Endothelial cell of umbilical vein (primary cell): ENCODE measurements at regions not wholly inside any gene's neighbourhood (a gene's known extent, or its start where the extent isn't known, plus 50 kb on each side); places are given as distances from the start of the nearest gene placed in this dataset.
A peak's percentile ranks its signal among the peaks of the same experiment; 100 is the strongest.

Source experiments
- BruUV-seq: library from RNA; stranded (reverse); fragments of 400-500 nt; replicated peaks from 2 replicates; lab custom pipeline; 2021; lab: Mats Ljungman, UMichigan
- CTCF ChIA-PET: fragments of 300-600, 350-600 bp; sonication (Branson Sonifier 250); formaldehyde crosslinking; loops from one replicate; lab custom pipeline; 2021; ENCODE audit warnings: antibody characterized with exemption, inconsistent platforms; lab: Charles Lee
- POLR2A ChIA-PET: fragments of 300-600, 350-600 bp; sonication (Branson Sonifier 250); formaldehyde crosslinking; loops from one replicate; lab custom pipeline; 2021; ENCODE audit warnings: antibody characterized with exemption, inconsistent platforms; lab: Charles Lee
- DNase-seq: peaks from one replicate; pipeline ENCODE4 v3.0.0-alpha.2; 2011; ENCODE audit warnings: low read depth, low spot score
- FAIRE-seq: peaks from 2 replicates; lab custom pipeline; 2011; peaks lifted over from hg19 to GRCh38; lab: Jason Lieb, UNC
- H2AFZ ChIP-seq: 2 replicates; pipeline ENCODE4 v1.6.0; 2012; ENCODE audit warnings: low read depth, low read length, control low read depth, inconsistent platforms
- H3K27ac ChIP-seq: 2 replicates; pipeline ENCODE4 v1.5.1; 2011; ENCODE audit warnings: low read depth, mild to moderate bottlenecking, control low read depth, low read length, moderate library complexity; ENCODE audit not compliant: insufficient read depth
- H3K27me3 ChIP-seq, 2 experiments: 2 replicates each; pipeline versions ENCODE4 v1.6.0 to v1.6.1; 2011; ENCODE audit warnings: low read length in 2 of 2, mixed read lengths in 1 of 2; ENCODE audit not compliant: control insufficient read depth in 2 of 2, insufficient read depth in 2 of 2
- H3K36me3 ChIP-seq, 2 experiments: 2 replicates in 1 of 2; 3 replicates in 1 of 2; pipeline ENCODE4 v1.5.1; 2011; ENCODE audit warnings: low read length in 2 of 2, mild to moderate bottlenecking in 1 of 2, moderate library complexity in 1 of 2; ENCODE audit not compliant: control insufficient read depth in 2 of 2, insufficient read depth in 2 of 2; ENCODE audit errors: extremely low read depth in 1 of 2
- H3K4me1 ChIP-seq: 3 replicates; pipeline ENCODE4 v1.5.1; 2011; ENCODE audit warnings: mild to moderate bottlenecking, low read length; ENCODE audit not compliant: control insufficient read depth, insufficient read depth; ENCODE audit errors: extremely low read depth
- H3K4me2 ChIP-seq: 2 replicates; pipeline ENCODE4 v1.6.1; 2011; ENCODE audit warnings: low read length, control low read depth, mixed read lengths; ENCODE audit not compliant: insufficient read depth
- H3K4me3 ChIP-seq, 3 experiments: fragments of 200-600 bp in 1 of 3; sonication (generic), shearing (Covaris generic) in 1 of 3; replicated peaks in 1 of 3; 2 replicates each; pipeline ENCODE4 v1.5.1; 2011 to 2016; ENCODE audit warnings: control low read depth in 3 of 3, low read length in 3 of 3, mild to moderate bottlenecking in 2 of 3, inconsistent platforms in 1 of 3, low read depth in 1 of 3, moderate library complexity in 1 of 3; ENCODE audit not compliant: insufficient read depth in 1 of 3
- H3K79me2 ChIP-seq: 2 replicates; pipeline ENCODE4 v1.6.0; 2012; ENCODE audit warnings: low read length, inconsistent platforms; ENCODE audit not compliant: control insufficient read depth, insufficient read depth
- H3K9ac ChIP-seq: replicated peaks from 2 replicates; pipeline ENCODE3; 2011; ENCODE audit warnings: low read length, control low read depth; ENCODE audit not compliant: insufficient read depth; ENCODE audit errors: extremely low read depth
- H3K9me1 ChIP-seq: replicated peaks from 3 replicates; pipeline ENCODE4 v1.6.0; 2011; ENCODE audit warnings: mild to moderate bottlenecking, low read length; ENCODE audit not compliant: control insufficient read depth, insufficient read depth; ENCODE audit errors: extremely low read depth
- H3K9me3 ChIP-seq: replicated peaks from 2 replicates; pipeline ENCODE4 v1.5.1; 2012; ENCODE audit warnings: low read length, inconsistent platforms; ENCODE audit not compliant: control insufficient read depth, insufficient read depth
- H4K20me1 ChIP-seq: replicated peaks from 2 replicates; pipeline ENCODE3; 2011; ENCODE audit warnings: mild to moderate bottlenecking, low read length; ENCODE audit not compliant: control insufficient read depth, insufficient read depth; ENCODE audit errors: extremely low read depth
- CTCF ChIP-seq, 2 donors: IDR thresholded peaks; 1 replicate in 1 of 2; 2 replicates in 1 of 2; pipeline ENCODE4 v1.5.1; 2011; ENCODE audit warnings: low read length in 2 of 2, mild to moderate bottlenecking in 2 of 2, moderate library complexity in 2 of 2, control low read depth in 1 of 2, inconsistent platforms in 1 of 2, low read depth in 1 of 2; ENCODE audit not compliant: insufficient read depth in 1 of 2; ENCODE audit errors: extremely low read depth in 1 of 2
- EZH2 ChIP-seq: IDR thresholded peaks from 2 replicates; pipeline ENCODE4 v1.6.1; 2012; ENCODE audit warnings: borderline replicate concordance, low read depth, mild to moderate bottlenecking, moderate library complexity, low read length, inconsistent platforms; ENCODE audit not compliant: severe bottlenecking
- FOS ChIP-seq: IDR thresholded peaks from 2 replicates; pipeline ENCODE4 v1.6.1; 2011; ENCODE audit warnings: mild to moderate bottlenecking, low read length, moderate library complexity, borderline replicate concordance; ENCODE audit not compliant: insufficient read depth
- GATA2 ChIP-seq: IDR thresholded peaks from 2 replicates; pipeline ENCODE4 v1.7.0; 2011; ENCODE audit warnings: low read depth, mild to moderate bottlenecking, moderate library complexity, mixed read lengths, low read length; ENCODE audit not compliant: insufficient read length, insufficient read depth
- JUN ChIP-seq: IDR thresholded peaks from 2 replicates; pipeline ENCODE4 v1.6.1; 2011; ENCODE audit warnings: borderline replicate concordance, low read depth; ENCODE audit not compliant: insufficient read length, insufficient read depth
- MYC ChIP-seq: IDR thresholded peaks from one replicate; pipeline ENCODE4 v1.6.1; 2011; ENCODE audit warnings: mild to moderate bottlenecking, low read depth, low read length
- dilution Hi-C: fragments of 300-500 bp; cut with MboI; formaldehyde crosslinking; loops from one replicate; pipeline ENCODE4 v1.15.0; 2019; ENCODE audit warnings: low sequenced_read_pairs; ENCODE audit not compliant: extremely low pct_ligation_motif_present
- intact Hi-C: fragments of 100-400 bp; cut with micrococcal nuclease; formaldehyde crosslinking; loops from one replicate; pipeline ENCODE4 v1.10.0; 2022
- TF ChIP-seq, protein P1 (sequence below): IDR thresholded peaks from 2 replicates; pipeline ENCODE4 v1.6.1; 2011; ENCODE audit not compliant: insufficient read depth, insufficient read length

GRCh38 chr1:82090104-82090503 is 289.4 kb downstream of the ADGRL2 start:
- ChIA-PET CTCF (interaction anchor here (0.6 to 2.9 kb wide), 13 partner anchors 10 to 669 kb away, joined by 3 to 17 read pairs (median 4); partner anchors contain the start of gene ADGRL2), POLR2A (no interaction called here)
- dilution Hi-C loops (no loop called here), intact Hi-C loops (no loop called here)
- DNase-seq (peak; percentile 15), FAIRE-seq (no peak)
- Histone ChIP-seq H3K9me1 (no peaks in the 10 kb centered on the region), H3K9ac (no peak overlapping the region), H2AFZ (no peak overlapping the region), H3K4me1 (no peaks in the 10 kb centered on the region), H3K27ac (no peak overlapping the region), H3K4me2 (no peak overlapping the region), H3K27me3 (no peaks in the 10 kb centered on the region), H3K9me3 (no peaks in the 10 kb centered on the region), H3K4me3 (no peak overlapping the region), H4K20me1 (no peaks in the 10 kb centered on the region), H3K36me3 (no peaks in the 10 kb centered on the region), H3K79me2 (no peaks in the 10 kb centered on the region)
- BruUV-seq, result no TSS peak
- no peak for TF ChIP-seq JUN
- TF ChIP-seq CTCF (IDR thresholded peaks at IDR 0.05; ENCODE audit: extremely low read depth in 1 of 2, insufficient read depth in 1 of 2, low read depth in 1 of 2, low read length in 2 of 2), result peak in 1 of 2 donors; percentile 20
- TF ChIP-seq FOS, result no peak
- no peak for TF ChIP-seq MYC

DNA sequence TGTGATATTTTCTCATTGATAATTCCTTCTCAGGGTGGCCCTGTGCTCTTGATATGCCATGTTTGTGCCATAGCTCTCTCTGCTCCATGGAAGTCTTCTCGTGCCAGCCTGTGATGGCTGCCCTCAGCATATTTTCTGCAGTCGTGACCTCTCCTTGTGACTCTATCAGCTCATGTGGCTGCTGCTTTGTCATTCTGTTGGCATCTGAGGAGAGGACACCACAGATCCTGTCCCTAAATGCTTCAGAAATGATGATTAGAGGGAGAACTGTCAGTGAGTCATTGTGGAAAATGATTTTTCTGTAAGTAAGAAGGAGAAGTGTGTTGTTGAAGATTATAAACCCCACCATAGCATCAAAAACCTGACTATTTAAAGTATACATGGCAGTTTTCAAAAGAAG is 286.0 kb downstream of the ADGRL2 start:
- no peaks in the 10 kb centered on the region for H3K36me3 ChIP-seq
- H3K27me3 ChIP-seq, result no peaks in the 10 kb centered on the region
- H3K4me3 ChIP-seq, result no peak overlapping the region
- no peaks in the 10 kb centered on the region for H3K9me3 ChIP-seq
- no peak overlapping the region for H3K4me2 ChIP-seq
- no peaks in the 10 kb centered on the region for H3K9me1 ChIP-seq
- no peak overlapping the region for H3K9ac ChIP-seq
- CTCF ChIA-PET, result interaction anchor here (1.1 kb wide), 1 partner anchor 9 kb away, joined by 3 read pairs; no protein-coding TSS in a partner anchor
- no peak for FAIRE-seq
- no peak for DNase-seq
- no peak overlapping the region for H3K27ac ChIP-seq
- H3K79me2 ChIP-seq, result no peaks in the 10 kb centered on the region
- no peaks in the 10 kb centered on the region for H4K20me1 ChIP-seq
- no TSS peak for BruUV-seq
- intact Hi-C loops, result no loop called here
- H2AFZ ChIP-seq, result no peak overlapping the region
- TF ChIP-seq EZH2 (no peak), CTCF (IDR thresholded peaks at IDR 0.05; ENCODE audit: extremely low read depth in 1 of 2, insufficient read depth in 1 of 2, low read depth in 1 of 2, low read length in 2 of 2) (no peak), FOS (no peak), JUN (no peak), GATA2 (no peak)
- TF ChIP-seq, protein P1, sequence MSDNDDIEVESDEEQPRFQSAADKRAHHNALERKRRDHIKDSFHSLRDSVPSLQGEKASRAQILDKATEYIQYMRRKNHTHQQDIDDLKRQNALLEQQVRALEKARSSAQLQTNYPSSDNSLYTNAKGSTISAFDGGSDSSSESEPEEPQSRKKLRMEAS, result no peak
- POLR2A ChIA-PET, result no interaction called here
- dilution Hi-C loops, result no loop called here
- no peaks in the 10 kb centered on the region for H3K4me1 ChIP-seq
